CD4-positive, alpha-beta T cell treated with Interleukin-2 at 100 ng/mL for 4 hours (primary cell): ENCODE measurements at regions not wholly inside any gene's neighbourhood (a gene's known extent, or its start where the extent isn't known, plus 50 kb on each side); places are given as distances from the start of the nearest gene placed in this dataset.
"Not testable (repeated sequence)": the region's sequence is repeated elsewhere in the genome, so short reads cannot be mapped to it uniquely, and the experiment has no call there.

Source experiments
- DNase-seq: peaks from one replicate; pipeline ENCODE4 v3.0.0-alpha.2; 2020; ENCODE audit warnings: low spot score

- no peak for DNase-seq
These were observed 542.2 kb upstream of the NDST4 start for GRCh38 chr4:115655626-115656025.

- no peak for DNase-seq
These were observed 535.4 kb upstream of the NDST4 start for GRCh38 chr4:115648786-115649185.

DNA sequence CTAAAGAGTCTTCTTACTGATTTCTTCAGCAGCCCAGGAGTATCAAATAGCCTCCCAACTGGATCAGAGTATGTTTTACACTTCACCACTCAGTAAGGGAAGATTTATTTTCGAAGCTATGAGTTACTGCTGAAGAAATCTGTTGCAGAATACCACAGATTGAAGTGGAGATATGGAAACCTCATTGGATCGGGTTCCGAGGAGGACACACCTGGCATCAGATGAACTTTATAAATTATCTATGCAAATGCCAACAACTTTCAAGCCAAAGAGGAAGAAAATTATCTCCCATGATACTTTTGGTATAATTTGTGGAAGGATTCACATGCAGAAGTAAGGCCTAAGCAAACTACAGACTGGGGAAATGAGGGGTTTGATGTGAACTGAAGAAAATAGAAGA lies 515.9 kb upstream of the NDST4 start:
- DNase-seq: no peak

DNA sequence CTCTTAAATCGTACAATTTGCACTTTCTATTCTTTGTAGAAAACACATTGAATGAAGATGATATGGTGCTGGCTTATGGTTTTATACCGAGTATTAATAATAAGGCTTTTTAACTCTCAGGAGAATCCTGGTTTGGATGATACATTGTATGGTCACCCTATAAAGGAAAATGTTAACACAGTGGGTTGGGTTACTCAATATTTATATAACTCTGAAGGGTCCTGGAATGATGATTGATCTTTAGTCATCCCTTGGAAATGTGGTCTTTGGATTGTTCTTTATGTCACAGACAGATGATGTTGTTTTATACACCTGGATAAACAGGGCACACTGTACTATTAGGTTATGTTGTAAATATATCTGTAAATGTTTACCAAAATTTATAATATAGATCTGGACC lies 496.2 kb upstream of the NDST4 start:
- no peak for DNase-seq

DNA sequence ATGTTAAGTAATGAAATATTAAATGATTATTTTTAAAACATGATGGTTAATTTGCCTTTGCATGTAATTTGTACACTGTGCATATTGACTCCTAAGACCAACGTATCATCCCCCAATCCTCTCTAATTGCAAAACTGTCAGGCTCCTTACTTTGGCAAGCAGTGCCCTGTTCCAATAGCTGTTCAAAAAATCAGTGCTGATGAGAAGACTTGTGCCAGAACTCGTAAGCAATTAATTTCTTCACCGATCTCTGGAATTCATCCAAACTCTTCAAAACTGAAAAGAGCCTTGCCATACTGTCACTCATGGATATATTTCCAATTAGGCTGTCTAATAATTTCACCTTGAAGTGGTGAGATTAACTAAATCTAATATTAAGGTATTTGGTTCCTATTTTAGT lies 493.9 kb upstream of the NDST4 start:
- no peak for DNase-seq

GRCh38 chr4:115596265-115597001 lies 483.0 kb upstream of the NDST4 start:
- no peak for DNase-seq

DNA sequence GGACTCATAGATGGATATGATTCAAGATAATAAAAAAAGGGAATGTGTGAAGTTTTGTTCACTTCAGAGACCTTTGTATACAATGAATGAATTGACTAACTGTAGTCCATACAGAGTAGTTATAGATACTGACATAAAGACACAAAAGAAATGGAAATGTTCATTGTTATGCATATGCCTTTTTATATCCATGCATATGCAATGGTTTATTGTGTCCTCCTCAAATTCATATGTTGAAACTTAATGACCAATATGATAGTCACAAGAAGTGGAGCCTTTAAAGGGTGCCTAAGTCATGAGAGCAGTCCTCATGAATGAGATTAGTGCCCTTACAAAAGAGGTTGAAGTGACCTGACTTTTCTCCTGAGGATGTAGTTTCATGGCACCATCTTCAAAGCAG lies 467.5 kb upstream of the NDST4 start:
- no peak for DNase-seq

- no peak for DNase-seq
These were observed 462.4 kb upstream of the NDST4 start for GRCh38 chr4:115575851-115576250.

DNA sequence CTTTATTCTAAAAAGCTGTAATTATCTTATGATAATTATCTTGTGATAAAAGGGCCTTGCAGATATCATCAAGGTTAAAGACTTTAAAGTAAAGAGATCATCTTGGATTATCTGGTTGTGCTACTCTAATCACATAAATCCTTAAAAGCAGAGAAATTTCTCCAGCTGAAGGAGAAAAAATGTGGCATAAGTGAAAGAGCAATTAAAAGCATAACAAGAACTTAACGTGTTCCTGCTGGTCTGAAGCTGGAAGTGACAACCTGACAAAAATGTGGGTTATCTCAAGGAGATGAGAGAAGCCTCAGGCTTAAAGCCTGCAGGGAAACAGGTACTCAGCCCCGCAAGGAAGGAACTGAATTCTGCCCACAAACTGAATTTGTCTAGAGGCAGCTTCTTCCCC lies 449.1 kb upstream of the NDST4 start:
- DNase-seq: no peak

DNA sequence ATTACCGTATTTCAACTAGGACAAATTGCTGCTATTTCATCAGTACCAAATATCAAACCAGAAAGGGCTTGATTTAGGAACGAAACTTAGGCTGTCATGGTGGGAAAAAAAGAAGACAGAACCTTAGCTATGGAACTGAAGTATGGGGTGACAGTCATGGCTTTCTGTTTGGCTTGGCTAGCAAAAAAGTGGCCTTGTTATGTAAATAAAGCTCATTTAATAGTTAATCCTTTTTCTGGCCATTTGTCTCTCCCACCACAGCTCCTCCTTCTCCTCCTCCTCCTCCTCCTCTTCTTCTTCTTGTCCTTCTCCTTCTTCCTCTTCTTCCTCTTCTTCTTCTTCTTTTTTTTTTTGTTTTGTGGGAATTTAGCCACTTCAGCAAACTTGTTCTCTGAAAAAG lies 434.7 kb upstream of the NDST4 start:
- DNase-seq: no peak

GRCh38 chr4:115537387-115537786 lies 424.0 kb upstream of the NDST4 start:
- DNase-seq: no peak

DNA sequence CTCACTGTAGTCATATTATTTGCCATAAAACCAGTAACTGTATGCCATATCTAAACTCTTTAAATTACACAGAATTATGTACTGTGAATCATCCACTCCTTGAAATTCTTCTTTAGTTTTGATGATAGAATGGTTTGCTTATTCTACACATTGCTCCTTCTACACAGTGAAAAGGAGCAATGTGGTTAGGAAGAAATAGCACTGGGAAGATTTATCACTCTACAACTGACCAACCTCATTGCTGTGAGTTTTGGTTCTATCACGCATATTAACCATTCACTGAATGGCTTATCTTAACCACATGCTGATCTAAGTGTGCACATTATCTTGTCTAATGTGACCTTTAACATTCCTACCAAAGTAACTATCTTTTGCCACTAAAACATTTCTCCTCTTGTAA lies 415.7 kb upstream of the NDST4 start:
- DNase-seq: no peak

GRCh38 chr4:115519476-115519875 lies 406.1 kb upstream of the NDST4 start:
- not testable (repeated sequence) for DNase-seq

DNA sequence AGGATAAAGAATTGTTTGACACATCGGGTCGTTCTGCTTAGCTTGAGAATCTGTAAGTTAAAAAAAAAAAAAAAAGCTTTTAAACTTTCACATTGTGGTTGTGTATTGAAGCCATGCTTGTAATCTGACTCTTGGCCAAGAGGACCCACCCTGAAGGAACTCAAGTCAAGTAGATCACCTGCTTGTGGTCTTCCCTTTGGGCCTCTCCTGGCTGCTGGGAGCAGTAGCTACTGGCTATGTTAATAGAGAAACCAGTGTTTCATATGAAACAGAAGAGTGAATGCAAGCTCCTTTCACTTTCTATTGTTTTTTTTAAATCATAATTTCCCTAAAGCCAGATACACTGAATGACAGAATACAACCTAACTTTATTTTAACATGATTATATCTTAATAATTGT lies 402.4 kb upstream of the NDST4 start:
- DNase-seq: no peak

DNA sequence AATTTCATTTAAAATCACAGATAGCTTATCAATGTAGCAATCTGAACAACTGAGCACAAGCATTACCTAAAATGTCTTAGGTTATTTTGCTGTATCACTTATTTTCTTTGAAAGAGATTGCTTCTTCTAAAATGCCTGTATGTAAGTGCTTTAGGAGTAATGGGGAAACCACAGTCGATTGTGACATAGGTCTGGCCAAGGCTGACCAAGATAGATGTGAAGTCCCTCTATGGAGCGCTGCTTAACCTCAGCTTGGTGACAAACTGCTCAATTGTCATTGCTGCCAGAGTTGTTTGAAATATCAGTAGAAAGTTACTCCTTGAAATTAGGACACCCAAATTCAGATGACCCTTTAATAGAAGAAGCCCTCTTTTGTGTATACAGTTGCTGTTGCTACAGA lies 401.9 kb upstream of the NDST4 start:
- no peak for DNase-seq

DNA sequence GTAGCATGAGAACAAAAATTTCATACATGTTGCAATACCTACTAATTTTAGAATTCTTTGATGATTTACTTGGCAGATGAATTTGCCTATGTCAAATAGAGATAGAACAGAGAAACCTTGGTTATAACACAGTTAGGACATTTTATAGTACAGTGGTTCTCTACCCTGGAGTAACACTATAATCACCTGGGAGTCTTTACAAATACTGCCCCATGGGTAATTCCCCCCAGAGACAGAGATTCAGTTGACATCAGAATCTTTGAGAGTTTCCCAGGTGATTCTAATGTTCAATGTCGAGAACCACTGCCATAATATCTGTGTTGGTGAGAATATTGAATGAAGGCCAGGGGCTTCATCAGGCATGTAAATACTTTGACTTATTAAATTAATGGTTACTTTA lies 401.3 kb upstream of the NDST4 start:
- DNase-seq: no peak

GRCh38 chr4:115505326-115505725 lies 391.9 kb upstream of the NDST4 start:
- DNase-seq: no peak

DNA sequence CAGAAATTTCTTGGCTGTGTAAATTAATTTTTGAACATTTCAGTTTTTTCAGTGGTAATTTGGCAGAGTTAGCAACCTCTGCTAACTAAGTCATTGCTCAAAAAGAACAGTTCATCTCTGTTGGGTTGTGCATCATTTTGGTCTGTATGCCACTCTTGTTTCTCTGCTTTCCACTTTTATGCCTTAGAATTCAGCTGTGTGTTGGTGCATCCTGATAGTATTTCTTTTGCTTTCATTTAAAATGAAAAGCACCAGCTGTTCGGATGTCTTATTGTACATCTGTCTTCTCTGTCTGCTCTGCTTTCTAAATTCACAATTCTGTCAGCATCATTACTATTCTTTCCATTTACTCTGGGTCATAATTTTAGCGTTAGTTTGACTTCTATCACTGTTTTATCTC lies 388.2 kb upstream of the NDST4 start:
- DNase-seq: no peak

DNA sequence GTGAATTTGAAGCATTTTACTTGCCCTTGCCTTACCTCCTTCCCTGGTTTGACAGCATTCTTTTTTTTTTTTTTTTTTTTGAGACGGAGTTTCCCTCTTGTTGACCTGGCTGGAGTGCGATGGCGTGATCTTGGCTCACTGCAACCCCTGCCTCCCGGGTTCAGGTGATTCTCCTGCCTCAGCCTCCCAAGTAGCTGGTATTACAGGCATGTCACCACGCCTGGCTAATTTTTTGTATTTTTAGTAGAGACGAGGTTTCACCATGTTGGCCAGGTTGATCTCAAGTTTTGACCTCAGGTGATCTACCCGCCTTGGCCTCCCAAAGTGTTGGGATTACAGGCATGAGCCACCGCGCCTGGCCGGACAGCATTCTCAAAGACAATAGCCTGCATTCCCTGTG lies 380.4 kb upstream of the NDST4 start:
- DNase-seq: not testable (repeated sequence)

DNA sequence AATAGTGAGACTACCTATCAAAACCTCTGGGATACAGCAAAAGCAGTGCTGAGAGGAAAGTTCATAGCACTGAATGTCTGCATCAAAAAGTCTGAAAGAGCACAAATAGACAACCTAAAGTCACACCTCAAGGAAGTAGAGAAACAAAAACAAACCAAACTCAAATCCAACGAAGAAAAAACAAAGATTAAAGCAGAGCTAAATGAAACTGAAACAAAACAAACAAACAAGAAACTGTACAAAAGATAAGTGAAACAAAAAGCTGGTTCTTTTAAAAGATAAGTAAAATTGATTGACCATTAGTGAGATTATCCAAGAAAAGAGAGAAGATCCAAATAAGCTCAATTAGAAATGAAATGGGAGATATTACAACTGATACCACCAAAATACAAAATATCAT lies 378.3 kb upstream of the NDST4 start:
- DNase-seq: no peak

DNA sequence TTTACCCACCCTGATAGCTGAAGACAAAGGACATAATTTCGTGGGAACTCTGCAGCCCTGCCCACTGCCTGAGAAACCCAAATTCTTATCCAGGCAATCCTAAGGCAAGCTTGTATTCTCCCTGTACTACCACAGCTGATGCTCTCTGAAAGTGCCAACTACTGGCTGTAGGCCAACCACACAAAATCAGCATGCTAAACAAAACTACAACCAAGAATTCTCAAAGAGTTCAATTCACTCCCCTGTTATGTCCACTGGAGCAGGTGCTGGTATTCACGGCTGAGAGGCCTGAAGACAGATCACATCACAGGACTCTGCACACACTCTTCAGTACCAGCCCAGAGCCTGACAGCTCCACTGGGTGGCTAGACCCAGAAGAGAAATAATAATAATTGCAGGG lies 375.9 kb upstream of the NDST4 start:
- DNase-seq: no peak

DNA sequence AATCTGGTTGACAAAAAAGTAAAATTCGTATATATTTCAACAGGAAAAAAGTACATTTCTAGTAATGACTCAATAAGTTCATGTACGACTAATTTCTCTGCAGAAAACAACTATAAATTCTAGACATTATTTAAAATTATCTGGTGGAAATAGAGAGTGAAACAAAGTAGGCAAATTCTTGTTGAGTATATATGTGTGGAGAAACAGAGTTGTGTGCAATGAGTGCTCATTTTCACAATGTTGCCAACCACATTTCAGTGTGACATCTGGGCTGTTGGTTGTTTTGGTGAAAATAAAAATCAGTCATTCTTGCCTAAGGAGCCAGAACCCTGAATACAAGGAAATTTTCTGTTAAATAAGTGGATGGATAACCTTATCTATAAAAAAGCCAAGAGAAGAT lies 372.0 kb upstream of the NDST4 start:
- no peak for DNase-seq

- no peak for DNase-seq
These were observed 371.1 kb upstream of the NDST4 start for GRCh38 chr4:115484479-115484878.

- no peak for DNase-seq
These were observed 357.3 kb upstream of the NDST4 start for GRCh38 chr4:115470763-115471162.

DNA sequence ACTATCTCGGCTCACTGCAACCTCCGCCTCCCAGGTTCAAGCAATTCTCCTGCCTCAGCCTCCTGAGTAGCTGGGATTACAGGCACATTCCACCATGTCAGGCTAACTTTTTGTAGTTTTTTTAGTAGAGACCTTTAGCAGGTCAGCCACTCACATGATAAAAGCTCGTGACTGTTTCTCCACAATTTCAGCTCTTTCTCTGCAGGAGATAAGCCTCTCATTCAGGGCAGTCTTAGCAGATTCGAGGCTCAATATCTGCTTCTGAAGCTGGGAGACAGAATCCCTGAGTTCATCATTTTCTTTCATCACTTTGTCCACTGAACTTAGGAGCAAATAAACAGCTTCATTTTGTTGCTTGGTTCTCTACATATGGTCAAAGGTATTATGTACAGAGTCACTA lies 345.9 kb upstream of the NDST4 start:
- DNase-seq: not testable (repeated sequence)
